HG03103 (cell line): ENCODE measurements at regions not wholly inside any gene's neighbourhood (a gene's known extent, or its start where the extent isn't known, plus 50 kb on each side); places are given as distances from the start of the nearest gene placed in this dataset.

Source experiments
- ATAC-seq: cut with Tn5 transposase; IDR thresholded peaks from one replicate; pipeline ENCODE4 v1.9.1; 2021; ENCODE audit warnings: low read depth; ENCODE audit not compliant: unreplicated experiment

- no peak for ATAC-seq
Measured at GRCh38 chr4:136800248-136800647, 732.0 kb downstream of the PCDH18 start.

- no peak for ATAC-seq
Measured at GRCh38 chr4:136796953-136797352, 735.3 kb downstream of the PCDH18 start.

GRCh38 chr4:136793848-136794247 is 738.4 kb downstream of the PCDH18 start:
- no peak for ATAC-seq

- ATAC-seq = no peak
Measured at GRCh38 chr4:136784326-136784725, 748.0 kb downstream of the PCDH18 start.

- no peak for ATAC-seq
Measured at GRCh38 chr4:136769717-136770116, 762.6 kb downstream of the PCDH18 start.

DNA sequence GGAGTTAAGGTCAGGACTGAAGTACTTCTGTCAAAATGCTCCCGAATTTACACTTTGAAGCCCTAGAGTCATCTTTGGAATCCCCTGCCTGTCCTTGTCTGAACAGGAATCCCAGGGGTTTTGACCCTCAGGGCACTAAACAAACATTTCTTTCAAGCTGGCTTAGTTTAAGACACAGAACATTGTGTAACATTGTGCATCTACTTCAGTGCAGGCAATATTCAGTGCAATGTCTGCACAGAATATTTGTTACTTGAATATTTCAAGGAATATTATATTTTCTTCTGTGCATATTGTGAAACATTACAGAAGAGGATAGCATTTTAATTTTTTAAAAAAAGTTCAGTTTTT is 763.4 kb downstream of the PCDH18 start:
- no peak for ATAC-seq

GRCh38 chr4:136768213-136768924 is 763.9 kb downstream of the PCDH18 start:
- ATAC-seq = no peak

DNA sequence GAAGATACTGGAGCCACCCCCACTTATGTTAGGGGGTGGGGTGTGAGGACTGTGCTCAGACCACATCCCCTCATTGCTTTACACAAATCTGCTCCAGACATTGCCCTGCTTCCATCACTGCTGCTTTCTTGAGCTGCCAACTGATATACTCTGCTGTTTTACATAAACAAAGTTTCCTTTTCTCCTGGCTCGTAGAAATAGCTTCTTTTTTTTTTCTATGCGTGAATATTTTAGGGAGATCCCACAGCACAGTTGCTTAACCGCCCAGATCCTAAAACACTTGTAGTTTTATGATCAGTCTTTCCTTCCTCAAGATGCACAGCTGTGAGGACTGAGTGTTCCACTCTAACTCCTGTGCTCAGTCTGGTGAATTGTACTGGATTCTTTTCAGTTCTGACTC is 768.4 kb downstream of the PCDH18 start:
- ATAC-seq = no peak

DNA sequence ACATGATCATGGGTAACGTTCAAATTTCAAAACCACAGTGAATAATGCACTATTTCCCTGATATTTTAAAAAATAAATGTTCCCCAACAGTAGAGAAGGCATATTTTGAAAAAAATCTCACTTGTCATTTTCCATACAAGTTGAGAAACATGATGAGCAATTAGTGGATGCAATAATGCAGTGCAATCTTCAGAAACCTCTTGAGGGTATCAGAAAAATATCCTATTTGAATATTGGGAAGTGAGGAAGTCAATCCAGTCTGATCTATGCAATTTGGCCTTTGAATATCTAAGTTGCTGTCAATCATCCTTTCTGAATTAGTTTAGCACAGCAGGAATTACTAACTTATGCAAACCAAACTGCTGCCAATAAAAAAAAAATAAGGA is 776.8 kb downstream of the PCDH18 start:
- no peak for ATAC-seq

DNA sequence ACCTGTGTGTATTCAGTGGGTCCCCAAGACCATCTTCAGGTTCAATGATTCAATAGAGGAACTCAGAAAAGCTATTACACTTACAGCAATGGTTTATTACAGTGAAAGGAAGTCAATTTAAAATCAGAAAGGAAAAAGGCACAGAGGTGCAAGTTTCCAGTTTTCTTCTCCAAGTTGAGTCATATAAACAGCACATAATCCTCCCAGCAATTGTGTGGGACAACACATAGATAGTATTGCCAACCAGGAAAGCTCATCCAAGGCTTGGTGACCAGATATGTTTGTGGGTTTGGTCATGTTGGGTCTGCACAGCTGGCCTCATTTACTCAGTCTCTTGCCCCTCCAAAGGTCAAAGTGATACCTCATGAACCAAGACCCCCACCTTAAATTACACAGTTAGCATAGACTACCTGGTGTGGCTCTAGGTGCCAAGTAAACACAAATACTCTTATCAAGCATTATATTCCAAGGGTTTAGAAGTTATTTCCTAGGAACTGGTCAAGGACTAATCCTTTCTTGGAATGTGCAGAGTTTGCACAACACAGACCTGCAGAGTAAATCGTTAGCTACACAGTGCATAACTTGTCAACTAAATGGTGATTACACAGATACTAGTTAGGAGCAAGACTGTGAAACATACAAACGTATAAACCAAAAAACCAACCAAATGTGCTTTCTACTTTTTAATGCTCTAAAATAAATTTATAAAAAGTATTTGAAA is 777.3 kb downstream of the PCDH18 start:
- no peak for ATAC-seq

GRCh38 chr4:136751556-136751955 is 780.7 kb downstream of the PCDH18 start:
- ATAC-seq = no peak

DNA sequence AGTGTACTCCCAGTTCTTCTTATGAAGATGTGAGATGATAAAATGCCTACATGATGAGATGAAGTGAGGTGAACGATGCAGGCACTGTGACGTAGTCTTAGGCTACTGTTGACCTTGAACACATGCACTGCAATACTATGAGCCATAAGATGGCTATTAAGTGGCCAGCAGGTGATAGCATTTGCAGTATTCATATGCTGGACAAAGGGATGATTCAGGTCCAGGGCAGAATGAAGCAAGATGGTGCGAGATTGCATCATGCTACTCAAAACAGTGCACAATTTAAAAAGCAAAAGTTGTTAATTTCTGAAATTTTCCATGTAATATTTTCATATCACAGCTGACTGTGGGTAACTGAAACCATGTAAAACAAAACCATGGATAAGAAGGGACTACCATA is 781.4 kb downstream of the PCDH18 start:
- no peak for ATAC-seq

GRCh38 chr4:136749989-136750388 is 782.3 kb downstream of the PCDH18 start:
- no peak for ATAC-seq

- ATAC-seq = no peak
Measured at GRCh38 chr4:136748773-136749172, 783.5 kb downstream of the PCDH18 start.

DNA sequence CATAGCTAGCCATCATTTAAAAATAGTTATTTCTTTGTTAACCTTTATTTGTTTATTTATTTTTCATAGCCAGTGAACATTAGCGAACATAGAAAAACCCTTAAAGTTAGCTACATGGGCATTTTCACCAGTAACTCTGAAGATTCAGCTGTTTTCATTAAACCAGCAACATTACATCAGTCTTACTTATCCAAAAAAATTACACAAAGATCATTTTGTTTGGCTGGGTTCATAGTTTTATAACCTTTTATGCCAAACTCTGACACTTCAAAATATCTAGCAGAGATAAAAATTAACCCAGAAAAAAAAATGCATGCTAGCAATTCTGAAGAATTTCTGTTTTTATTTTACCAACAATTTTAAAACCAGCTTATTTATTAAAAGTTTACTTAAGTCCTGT is 784.1 kb downstream of the PCDH18 start:
- ATAC-seq = no peak

DNA sequence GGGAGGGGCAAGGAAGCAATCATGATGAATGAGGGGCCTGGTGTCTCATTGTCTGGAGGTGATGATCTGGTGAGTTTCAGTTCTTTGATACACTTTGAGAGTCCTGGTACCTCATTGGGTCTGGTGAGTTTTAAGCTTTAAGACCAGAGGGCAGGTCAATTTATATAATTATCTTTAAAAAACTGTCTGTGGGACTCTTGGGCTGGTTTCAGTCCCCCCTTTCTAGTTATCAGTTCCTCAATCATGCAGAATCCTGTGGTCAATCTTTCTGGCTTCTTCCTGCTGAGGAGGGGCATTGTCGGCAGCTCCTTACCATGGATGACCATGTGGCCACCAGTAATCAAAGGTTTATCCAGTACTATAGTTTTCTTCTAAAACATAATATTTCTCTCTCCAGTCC is 789.1 kb downstream of the PCDH18 start:
- no peak for ATAC-seq

- no peak for ATAC-seq
Measured at GRCh38 chr4:136742333-136742732, 790.0 kb downstream of the PCDH18 start.

- ATAC-seq = no peak
Measured at GRCh38 chr4:136741468-136741867, 790.8 kb downstream of the PCDH18 start.

GRCh38 chr4:136740326-136740725 is 792.0 kb downstream of the PCDH18 start:
- no peak for ATAC-seq

- no peak for ATAC-seq
Measured at GRCh38 chr4:136737066-136737465, 795.2 kb downstream of the PCDH18 start.

DNA sequence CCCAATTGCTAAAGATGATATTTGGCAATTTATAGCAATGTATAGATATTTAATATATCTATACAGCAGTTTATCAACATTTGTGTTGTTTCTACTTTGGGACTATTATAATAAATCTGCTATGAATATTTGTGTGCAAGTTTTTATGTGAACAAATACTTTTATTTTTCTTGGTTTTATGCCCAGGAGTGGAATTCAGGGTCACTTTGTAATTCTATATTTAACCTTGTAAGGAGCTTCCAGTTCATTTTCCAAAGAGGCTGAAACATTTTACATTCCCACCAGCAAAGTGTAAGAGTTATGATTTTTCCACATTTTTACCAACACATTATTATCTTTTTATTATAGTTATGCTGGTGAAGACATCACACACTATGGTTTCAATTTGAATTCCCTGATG is 801.3 kb downstream of the PCDH18 start:
- no peak for ATAC-seq

- no peak for ATAC-seq
Measured at GRCh38 chr4:136725286-136726081, 806.8 kb downstream of the PCDH18 start.
